ENCODE measurements at regions not wholly inside any gene's neighbourhood (a gene's known extent, or its start where the extent isn't known, plus 50 kb on each side); places are given as distances from the start of the nearest gene placed in this dataset.

- no peaks in the 10 kb centered on the region for H4K20me1 ChIP-seq (ENCODE audit: insufficient read depth, low read length)
- in situ Hi-C loops (cut with MboI; ENCODE audit: low sequenced_read_pairs), result no loop called here
- H4K8ac ChIP-seq (ENCODE audit: low read depth in 2 of 2, low read length in 2 of 2), result no peak overlapping the region
- H2AFZ ChIP-seq (replicated peaks; ENCODE audit: low read length, poor library complexity), result no peak overlapping the region
- H3K9ac ChIP-seq (ENCODE audit: low read depth, low read length), result no peak overlapping the region
- WGBS, 2 experiments (ENCODE audit: extremely low coverage in 2 of 2, insufficient read length in 1 of 2), result no CpG with 5 or more reads among the region's 2 CpGs
- no peaks in the 10 kb centered on the region for H3K4me1 ChIP-seq (ENCODE audit: control insufficient read depth, insufficient read depth, low read length)
- no peak overlapping the region for H2AK5ac ChIP-seq (ENCODE audit: low read depth, low read length)
- no peak overlapping the region for H2AK9ac ChIP-seq (replicated peaks; ENCODE audit: low read depth, low read length, poor library complexity)
- no peak overlapping the region for H4K91ac ChIP-seq (ENCODE audit: insufficient read depth, low read depth, low read length)
- H4K5ac ChIP-seq (ENCODE audit: low read depth, low read length), result no peak overlapping the region
- no peak overlapping the region for H3K27ac ChIP-seq (ENCODE audit: insufficient read depth, low read length)
- BruUV-seq (replicated peaks), result no TSS peak
- no peak overlapping the region for H3K4me2 ChIP-seq (ENCODE audit: low read depth, low read length)
- no peak for TF ChIP-seq MAFK (IDR thresholded peaks at IDR 0.05; ENCODE audit: low read depth, low read length)
- no peak for TF ChIP-seq ELK1 (IDR thresholded peaks at IDR 0.05; ENCODE audit: borderline replicate concordance, low read depth, low read length)
- no peak for TF ChIP-seq POLR2A (IDR thresholded peaks at IDR 0.05; ENCODE audit: low read depth, low read length)
- TF ChIP-seq BHLHE40 (IDR thresholded peaks at IDR 0.05; ENCODE audit: low read depth, low read length), result no peak
- no peak for TF ChIP-seq RFX5 (IDR thresholded peaks at IDR 0.05; ENCODE audit: low read depth, low read length)
- TF ChIP-seq MAZ (IDR thresholded peaks at IDR 0.05; ENCODE audit: borderline replicate concordance, low read depth, low read length), result no peak
- no peak for TF ChIP-seq USF2 (IDR thresholded peaks at IDR 0.05; ENCODE audit: low read depth, low read length)
- no peak for TF ChIP-seq CTCF (conservative IDR thresholded peaks at IDR 0.05; ENCODE audit: low read depth, low read length)
- no peak for TF ChIP-seq CHD1 (IDR thresholded peaks at IDR 0.05; ENCODE audit: low read depth, low read length)
- TF ChIP-seq FOS (IDR thresholded peaks at IDR 0.05; ENCODE audit: low read depth, low read length), result no peak
- TF ChIP-seq NFE2L2 (IDR thresholded peaks at IDR 0.05; ENCODE audit: low read depth, low read length), result no peak
- TF ChIP-seq RAD21 (IDR thresholded peaks at IDR 0.05; ENCODE audit: low read length), result no peak
- TF ChIP-seq MXI1 (IDR thresholded peaks at IDR 0.05; ENCODE audit: borderline replicate concordance, low read depth, low read length), result no peak
- no peak for TF ChIP-seq SMC3 (IDR thresholded peaks at IDR 0.05; ENCODE audit: low read depth, low read length)
- TF ChIP-seq CEBPB (IDR thresholded peaks at IDR 0.05; ENCODE audit: low read depth, low read length), result no peak
- TF ChIP-seq RCOR1 (IDR thresholded peaks at IDR 0.05; ENCODE audit: insufficient replicate concordance, low read length), result no peak
- intact Hi-C loops (cut with micrococcal nuclease), result no loop called here
- no peak overlapping the region for H2BK120ac ChIP-seq (ENCODE audit: low read depth, low read length)
- H3K56ac ChIP-seq (ENCODE audit: extremely low read depth, insufficient read depth, low read length), result no peak overlapping the region
- no peak overlapping the region for H3K4ac ChIP-seq (ENCODE audit: low read depth, low read length)
- H3K79me1 ChIP-seq (ENCODE audit: low read depth in 1 of 2, low read length in 2 of 2), result no peaks in the 10 kb centered on the region
- dilution Hi-C loops (cut with HindIII; ENCODE audit: low sequenced_read_pairs, unreplicated experiment), result no loop called here
- POLR2A ChIA-PET (ENCODE audit: unreplicated experiment), result interaction anchor here (0.6 kb wide), 1 partner anchor 1857 kb away, joined by 3 read pairs; no protein-coding TSS in a partner anchor
- H3K9me3 ChIP-seq (ENCODE audit: control insufficient read depth, insufficient read depth, low read length), result no peaks in the 10 kb centered on the region
- CTCF ChIA-PET, result interaction anchor here (0.6 kb wide), 1 partner anchor 789 kb away, joined by 4 read pairs; no protein-coding TSS in a partner anchor
- no peak overlapping the region for H3K4me3 ChIP-seq (ENCODE audit: insufficient read depth, low read depth, low read length)
- no peak overlapping the region for H2BK5ac ChIP-seq (ENCODE audit: low read depth, low read length, poor library complexity, severe bottlenecking)
- H2BK20ac ChIP-seq (ENCODE audit: low read depth, low read length), result no peak overlapping the region
- no peak overlapping the region for H3K18ac ChIP-seq (ENCODE audit: low read depth, low read length)
- no peak overlapping the region for H2BK15ac ChIP-seq (ENCODE audit: low read depth, low read length)
- H3K36me3 ChIP-seq (ENCODE audit: control insufficient read depth, insufficient read depth, low read length), result no peaks in the 10 kb centered on the region
- DNase-seq (no peak), ATAC-seq (ENCODE audit: low read depth) (peak; percentile 14; the same call in 1 of the 2 replicates)
- H3K9me1 ChIP-seq (ENCODE audit: insufficient read depth, low read length), result no peaks in the 10 kb centered on the region
- no peaks in the 10 kb centered on the region for H3K27me3 ChIP-seq (ENCODE audit: control insufficient read depth, insufficient read depth, low read length)
- no peak overlapping the region for H3K14ac ChIP-seq (replicated peaks; ENCODE audit: low read depth, low read length)
- H3K23ac ChIP-seq (ENCODE audit: low read depth, low read length), result no peak overlapping the region
Observed at GRCh38 chr5:60487476-60487875, 212.5 kb downstream of the DEPDC1B start.
